HG03135 (cell line): ENCODE measurements at regions not wholly inside any gene's neighbourhood (a gene's known extent, or its start where the extent isn't known, plus 50 kb on each side); places are given as distances from the start of the nearest gene placed in this dataset.

Source experiments
- ATAC-seq: cut with Tn5 transposase; IDR thresholded peaks from one replicate; pipeline ENCODE4 v1.9.1; 2021; ENCODE audit warnings: mild to moderate bottlenecking, moderate library complexity; ENCODE audit not compliant: unreplicated experiment

DNA sequence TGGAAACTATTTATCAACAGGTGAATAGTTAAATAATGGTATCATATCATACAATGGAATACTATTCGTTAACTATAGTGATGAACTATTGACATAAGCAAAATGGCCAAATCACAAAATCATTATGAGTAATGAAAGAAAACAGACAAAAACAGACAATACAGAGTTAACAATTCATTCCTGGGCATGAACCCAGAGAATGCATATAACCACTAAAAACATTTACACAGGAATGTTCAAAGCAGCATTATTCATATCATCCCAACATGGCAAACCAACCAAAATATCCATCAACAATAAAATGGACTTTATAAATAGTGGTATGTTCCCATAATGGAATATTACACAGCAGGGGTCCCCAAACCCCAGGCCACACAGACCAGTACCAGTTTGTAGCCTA, 131.2 kb upstream of the CYP1B1 start:
- no peak for ATAC-seq

DNA sequence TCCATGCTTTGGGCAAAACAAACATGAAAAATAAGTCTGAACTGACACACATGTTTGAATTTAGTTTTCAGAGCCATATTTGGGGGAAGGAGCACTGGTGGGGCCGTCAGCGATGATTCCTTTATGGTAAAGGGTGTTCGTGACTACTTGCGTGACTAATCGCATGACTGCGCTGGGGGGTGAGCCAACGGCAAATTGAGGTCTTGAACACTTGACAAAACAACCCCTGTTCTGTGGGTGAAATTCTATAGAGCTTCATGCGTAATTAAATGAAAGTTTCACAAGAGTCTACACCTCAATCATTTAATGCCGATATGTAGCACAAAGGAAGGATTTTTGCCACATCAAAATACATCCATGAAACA, 127.5 kb upstream of the CYP1B1 start:
- ATAC-seq: no peak

DNA sequence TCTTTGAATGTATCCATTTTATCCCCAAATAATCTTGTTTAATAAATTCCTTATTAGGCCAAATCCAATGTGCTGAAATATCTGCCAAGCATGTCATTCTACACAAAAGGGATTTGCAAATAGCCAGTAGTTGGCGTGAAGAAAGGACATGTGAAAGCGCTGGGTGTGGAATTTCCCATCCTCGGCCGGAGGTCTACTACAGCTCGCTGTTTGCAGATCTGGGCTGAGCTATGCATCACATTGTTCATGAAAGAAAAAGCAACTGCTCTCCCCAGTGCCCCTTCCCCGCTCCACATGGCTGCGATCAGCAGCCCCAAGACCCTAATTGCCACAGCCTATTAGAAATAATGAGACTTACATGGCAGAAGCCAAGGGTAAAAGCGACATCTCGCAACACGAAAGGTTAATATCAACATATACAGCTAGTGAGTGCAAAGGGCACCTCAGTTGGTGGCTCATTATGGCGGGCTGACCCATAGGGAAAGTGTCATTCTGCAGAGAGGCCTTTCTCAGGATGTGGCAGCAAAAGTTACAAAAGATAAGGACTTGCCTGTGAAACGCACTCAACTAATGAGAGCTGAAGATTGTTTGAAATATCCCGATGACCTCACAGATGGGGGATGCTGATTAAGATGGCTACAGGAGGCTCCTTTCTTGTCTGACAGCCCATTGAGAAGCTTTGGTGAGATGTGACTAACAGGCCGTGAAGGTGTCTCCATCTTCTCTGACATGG, 126.9 kb upstream of the CYP1B1 start:
- ATAC-seq: no peak

- no peak for ATAC-seq
These were observed 125.8 kb upstream of the CYP1B1 start for GRCh38 chr2:38201784-38202183.

DNA sequence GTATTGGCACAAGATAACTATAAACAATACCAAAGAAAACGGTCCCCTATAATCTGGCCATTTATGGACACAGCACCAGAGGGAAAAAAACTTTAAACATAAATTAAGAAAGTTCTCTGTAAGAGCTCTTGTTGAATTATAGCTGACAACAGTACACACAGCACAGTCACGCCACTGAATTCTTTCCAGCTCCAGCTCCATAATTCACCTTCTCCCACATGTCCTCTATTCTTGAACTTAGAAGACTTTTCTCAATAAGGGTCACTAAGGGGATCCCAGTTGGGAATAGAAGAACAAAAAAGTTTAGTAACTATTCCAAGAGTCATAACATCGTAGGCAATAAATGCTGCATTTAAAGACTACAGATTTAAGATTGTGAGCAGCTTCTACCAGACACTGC, 124.6 kb upstream of the CYP1B1 start:
- no peak for ATAC-seq

DNA sequence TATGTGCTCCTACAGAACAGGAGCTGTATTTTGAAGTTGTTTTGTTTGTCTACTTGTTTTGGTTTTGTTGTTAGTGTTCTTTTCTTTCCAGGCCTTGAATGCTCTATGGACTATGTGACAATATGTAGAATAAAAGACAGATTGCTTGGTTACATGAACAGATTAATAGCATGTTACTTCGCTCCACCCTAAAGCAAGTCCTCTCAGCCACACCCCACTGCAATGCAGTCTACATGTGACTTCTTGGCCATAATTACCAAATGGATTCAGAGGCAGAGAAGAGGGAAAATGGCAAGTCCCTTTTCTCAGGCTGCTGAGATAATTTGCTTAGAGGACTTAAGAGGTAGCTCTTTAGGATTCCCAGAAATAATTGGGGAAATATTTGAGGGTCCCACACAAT, 123.2 kb upstream of the CYP1B1 start:
- ATAC-seq: no peak

DNA sequence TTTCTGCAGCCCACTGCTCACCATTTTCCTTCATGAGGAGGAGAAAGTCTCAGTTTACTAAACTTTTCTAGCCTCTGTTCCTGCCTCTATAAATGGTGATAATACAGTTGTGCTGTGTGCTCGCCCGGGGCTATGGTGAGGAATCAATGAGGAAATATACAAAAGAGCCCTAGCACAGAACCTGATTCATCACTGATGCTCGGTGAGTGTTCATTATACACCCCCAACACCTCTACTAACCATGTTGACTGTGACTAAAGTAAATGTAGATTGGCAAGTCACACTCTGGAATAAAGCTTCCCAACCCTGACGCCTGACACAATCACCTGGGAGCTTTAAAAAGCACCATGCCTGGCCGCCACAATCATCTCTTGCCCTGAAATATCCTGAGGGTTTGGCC, 118.8 kb upstream of the CYP1B1 start:
- no peak for ATAC-seq

GRCh38 chr2:38192976-38193375, 117.0 kb upstream of the CYP1B1 start:
- ATAC-seq: no peak

- ATAC-seq: no peak
These were observed 116.1 kb upstream of the CYP1B1 start for GRCh38 chr2:38192046-38192445.

DNA sequence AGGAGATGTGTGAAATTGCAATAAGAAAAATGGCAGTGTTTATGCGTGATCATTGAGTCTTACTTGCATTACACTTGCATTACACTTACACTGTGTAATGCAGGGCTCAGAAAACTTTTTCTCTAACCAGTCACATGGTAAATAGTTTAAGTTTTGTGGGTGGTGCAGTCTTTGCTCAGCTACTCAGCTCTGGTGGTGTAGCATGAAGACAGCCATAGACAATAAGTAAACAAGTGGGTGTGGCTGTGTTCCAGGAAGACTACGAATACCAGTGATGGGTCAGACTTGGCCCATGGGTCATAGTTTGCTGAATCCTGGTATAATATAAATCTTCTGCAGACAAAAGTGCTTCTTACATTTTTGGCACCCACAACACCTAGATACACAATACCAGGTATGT, 115.6 kb upstream of the CYP1B1 start:
- no peak for ATAC-seq

GRCh38 chr2:38190542-38191218, 114.7 kb upstream of the CYP1B1 start:
- no peak for ATAC-seq

- ATAC-seq: no peak
These were observed 111.6 kb upstream of the CYP1B1 start for GRCh38 chr2:38187541-38188011.

- peak; percentile 93 for ATAC-seq
These were observed 109.1 kb upstream of the CYP1B1 start for GRCh38 chr2:38185012-38185491.

DNA sequence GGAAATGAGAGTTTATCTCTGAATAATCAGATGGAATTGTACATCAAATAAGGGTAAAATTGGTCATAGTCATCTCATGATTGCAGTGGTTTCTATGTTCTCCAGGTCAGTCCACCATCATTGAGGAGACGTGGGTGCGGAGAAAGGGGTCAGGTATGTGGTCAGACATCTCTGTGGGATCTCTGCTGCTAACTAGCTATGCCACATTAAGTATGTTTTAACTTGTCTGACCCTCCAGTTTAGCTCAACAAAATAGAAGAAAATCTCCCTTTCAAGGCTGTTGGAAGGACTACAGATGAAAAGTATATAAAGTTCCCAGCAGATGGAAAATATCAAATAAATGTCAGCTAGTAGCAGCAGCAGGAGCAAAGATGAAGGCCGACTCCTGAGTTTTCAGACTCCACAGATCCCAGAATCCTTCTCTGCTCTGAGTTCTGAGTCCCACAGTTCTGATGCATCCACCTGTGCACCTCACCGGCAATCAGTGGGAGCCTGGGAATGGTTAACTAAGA, 106.6 kb upstream of the CYP1B1 start:
- no peak for ATAC-seq

- no peak for ATAC-seq
These were observed 106.0 kb upstream of the CYP1B1 start for GRCh38 chr2:38181806-38182491.

- no peak for ATAC-seq
These were observed 104.8 kb upstream of the CYP1B1 start for GRCh38 chr2:38180754-38181153.

DNA sequence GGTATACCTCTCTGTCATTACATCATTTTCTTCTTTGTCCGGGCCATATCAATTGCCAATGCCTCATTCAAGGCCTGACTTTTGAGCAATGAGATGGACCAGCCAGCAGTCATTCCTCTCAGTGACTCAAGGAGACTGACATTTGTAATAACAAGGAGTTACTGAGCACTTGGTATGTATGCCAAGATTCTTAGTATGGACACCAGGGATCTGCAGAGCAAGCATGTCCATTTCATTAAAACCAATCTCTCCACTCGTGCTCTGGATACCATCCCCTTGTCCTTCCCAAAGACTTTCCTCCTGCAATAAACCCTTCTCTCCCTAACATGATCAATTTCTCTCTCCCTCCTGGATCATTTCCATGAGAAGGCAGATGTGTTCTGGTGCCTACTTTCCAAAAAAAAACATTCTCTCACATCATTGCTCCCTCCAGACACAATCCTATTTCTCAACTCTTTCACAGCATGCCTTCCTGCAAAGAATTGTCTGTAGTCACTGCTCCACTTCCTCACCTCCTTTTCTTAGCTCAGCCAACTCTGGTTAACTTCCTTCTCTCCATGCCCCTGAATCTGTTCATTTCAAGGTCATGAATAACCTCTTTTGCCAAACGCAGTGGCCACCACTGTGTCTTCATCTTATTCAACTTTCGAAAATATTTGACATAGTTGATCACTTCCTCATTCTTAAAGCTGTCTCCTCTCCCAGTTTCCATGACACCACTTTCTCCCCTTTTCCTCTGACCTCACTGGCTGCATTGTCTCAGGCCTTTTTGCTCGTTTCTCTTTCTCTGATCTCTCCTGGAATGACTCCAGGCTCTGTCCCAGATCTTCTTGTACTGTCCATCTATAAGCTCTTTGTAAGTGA, 102.8 kb upstream of the CYP1B1 start:
- ATAC-seq: no peak

DNA sequence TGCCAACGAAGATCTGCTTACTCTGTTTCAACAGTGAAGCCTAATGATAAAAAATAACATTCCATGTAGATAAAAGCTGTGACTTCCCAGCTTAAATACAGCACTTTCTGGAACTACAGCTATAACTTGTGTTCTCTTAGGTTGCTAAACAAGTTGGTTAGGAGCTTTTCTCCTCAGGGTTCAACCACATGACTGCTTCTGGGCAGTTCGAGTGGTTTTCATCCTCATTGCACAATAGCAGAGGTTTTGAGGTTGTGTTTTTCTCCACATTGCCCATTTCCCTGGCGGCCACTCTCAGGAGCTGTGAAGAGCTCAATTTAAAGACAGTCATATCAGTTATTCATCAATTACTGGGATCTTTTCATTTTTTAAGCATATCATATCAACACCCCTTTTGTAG, 102.2 kb upstream of the CYP1B1 start:
- no peak for ATAC-seq

GRCh38 chr2:38176619-38177021, 100.7 kb upstream of the CYP1B1 start:
- ATAC-seq: no peak

DNA sequence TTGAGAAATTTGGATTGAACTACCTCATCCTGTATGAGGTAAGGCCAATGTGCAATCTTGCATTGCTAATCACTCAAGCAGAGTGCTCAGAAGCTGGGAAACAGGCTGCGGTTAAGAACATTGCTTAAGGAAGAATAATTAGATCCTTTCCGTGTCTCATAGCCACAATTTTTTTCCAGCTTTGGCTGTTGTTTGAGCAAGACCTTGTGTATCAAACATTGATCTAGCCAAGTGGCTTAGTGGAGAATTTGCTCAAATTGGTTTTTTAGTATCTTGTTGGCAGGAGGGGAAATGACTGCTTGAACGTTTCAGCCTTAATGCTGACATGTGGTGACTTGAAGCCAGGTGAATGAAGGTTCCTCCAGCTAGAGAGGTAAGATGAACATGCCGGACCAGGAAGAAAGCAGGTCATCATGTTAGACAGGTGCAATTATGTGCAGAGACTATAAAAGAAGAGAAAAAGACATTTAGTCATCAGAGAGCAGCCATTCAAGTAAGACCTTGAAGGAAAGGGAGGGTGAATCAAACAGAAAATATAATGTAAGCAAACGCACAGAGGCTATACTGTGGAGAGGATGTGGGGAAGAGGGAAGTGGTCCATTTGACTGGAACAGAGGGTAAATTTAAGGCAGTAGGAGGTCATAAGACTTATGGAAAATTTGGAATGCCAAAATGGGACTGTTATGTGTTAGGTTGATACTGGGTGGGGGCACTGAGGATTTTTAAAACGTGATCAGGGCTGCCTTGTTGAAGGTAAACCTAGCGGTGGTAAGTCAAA, 98.9 kb upstream of the CYP1B1 start:
- no peak for ATAC-seq
